LNCaP clone FGC (cell line): ENCODE measurements at regions not wholly inside any gene's neighbourhood (a gene's known extent, or its start where the extent isn't known, plus 50 kb on each side); places are given as distances from the start of the nearest gene placed in this dataset.

Experiments used
- DNase-seq: peaks from one replicate; pipeline ENCODE4 v3.0.0-alpha.2; 2011; ENCODE audit warnings: low read depth
- H3K4me3 ChIP-seq: 2 replicates; pipeline ENCODE4 v1.5.1; 2011; ENCODE audit warnings: mild to moderate bottlenecking, low read depth, low read length, control low read depth
- TF ChIP-seq, protein P1 (sequence below): IDR thresholded peaks from 2 replicates; pipeline ENCODE4 v1.5.1; 2012; ENCODE audit warnings: mild to moderate bottlenecking; ENCODE audit not compliant: control insufficient read depth, insufficient read depth; ENCODE audit errors: extremely low read depth

- no peak for DNase-seq
- TF ChIP-seq, protein P1, sequence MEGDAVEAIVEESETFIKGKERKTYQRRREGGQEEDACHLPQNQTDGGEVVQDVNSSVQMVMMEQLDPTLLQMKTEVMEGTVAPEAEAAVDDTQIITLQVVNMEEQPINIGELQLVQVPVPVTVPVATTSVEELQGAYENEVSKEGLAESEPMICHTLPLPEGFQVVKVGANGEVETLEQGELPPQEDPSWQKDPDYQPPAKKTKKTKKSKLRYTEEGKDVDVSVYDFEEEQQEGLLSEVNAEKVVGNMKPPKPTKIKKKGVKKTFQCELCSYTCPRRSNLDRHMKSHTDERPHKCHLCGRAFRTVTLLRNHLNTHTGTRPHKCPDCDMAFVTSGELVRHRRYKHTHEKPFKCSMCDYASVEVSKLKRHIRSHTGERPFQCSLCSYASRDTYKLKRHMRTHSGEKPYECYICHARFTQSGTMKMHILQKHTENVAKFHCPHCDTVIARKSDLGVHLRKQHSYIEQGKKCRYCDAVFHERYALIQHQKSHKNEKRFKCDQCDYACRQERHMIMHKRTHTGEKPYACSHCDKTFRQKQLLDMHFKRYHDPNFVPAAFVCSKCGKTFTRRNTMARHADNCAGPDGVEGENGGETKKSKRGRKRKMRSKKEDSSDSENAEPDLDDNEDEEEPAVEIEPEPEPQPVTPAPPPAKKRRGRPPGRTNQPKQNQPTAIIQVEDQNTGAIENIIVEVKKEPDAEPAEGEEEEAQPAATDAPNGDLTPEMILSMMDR = no peak
- no peak overlapping the region for H3K4me3 ChIP-seq
Observed at GRCh38 chr12:75638792-75639191, 127.4 kb upstream of the KRR1 start.

- no peak for DNase-seq
- TF ChIP-seq, protein P1 = no peak
- no peak overlapping the region for H3K4me3 ChIP-seq
Observed at GRCh38 chr12:75636607-75637006, 125.2 kb upstream of the KRR1 start.

- TF ChIP-seq, protein P1 = no peak
- H3K4me3 ChIP-seq = no peak overlapping the region
- no peak for DNase-seq
Observed at GRCh38 chr12:75635606-75636444, 124.4 kb upstream of the KRR1 start.

DNA sequence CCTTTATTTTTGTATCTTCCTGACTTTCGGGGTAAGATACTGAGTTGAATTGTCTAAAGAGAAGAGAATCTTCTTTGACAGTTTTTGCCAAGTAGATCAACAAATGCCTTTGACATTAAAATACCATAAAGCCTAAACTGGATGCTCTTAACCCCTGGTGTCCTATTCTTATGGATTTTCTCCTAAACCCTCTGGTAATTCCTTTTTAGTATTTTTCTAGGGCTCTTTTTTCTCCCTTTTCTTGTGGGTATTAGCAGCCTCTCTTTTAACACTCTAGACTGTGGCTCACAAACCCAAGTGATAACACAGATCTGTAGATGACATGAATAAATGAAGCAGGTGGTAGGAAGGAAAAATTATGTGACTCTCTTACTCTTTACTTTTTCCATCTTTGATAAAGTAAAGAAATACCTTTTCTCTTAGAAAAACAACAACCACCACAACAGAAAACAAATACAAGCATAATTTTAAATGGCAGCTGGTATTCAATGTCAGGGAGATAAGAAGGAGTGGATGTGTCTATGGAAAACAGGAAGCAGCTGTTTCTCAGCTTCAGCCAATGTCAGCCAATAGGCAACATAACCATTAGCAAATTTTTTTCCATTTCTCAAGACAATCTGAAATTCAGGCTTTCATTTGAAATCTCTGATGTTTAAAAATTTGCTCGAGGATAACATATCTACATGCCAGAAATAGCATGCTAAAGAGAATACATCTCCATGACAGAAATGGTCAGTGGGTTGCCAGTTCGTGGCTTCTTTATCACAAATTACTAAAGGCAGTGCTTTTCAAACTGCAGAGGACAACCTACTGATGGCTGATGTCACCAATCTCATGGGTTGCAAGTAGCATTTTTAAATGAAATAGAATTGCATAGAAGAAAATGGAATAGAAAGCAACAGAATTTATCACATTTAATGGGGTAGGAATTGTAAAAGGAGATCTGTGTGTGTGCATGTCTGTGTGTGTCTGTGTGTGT, 123.1 kb upstream of the KRR1 start:
- TF ChIP-seq, protein P1 = no peak
- H3K4me3 ChIP-seq = no peak overlapping the region
- DNase-seq = no peak

- TF ChIP-seq, protein P1 = no peak
- DNase-seq = no peak
- no peak overlapping the region for H3K4me3 ChIP-seq
Observed at GRCh38 chr12:75633789-75634188, 122.4 kb upstream of the KRR1 start.

- TF ChIP-seq, protein P1 = no peak
- no peak overlapping the region for H3K4me3 ChIP-seq
- DNase-seq = no peak
Observed at GRCh38 chr12:75632442-75632841, 121.0 kb upstream of the KRR1 start.
